Right cardiac atrium (tissue), 5 donors: ENCODE measurements at regions not wholly inside any gene's neighbourhood (a gene's known extent, or its start where the extent isn't known, plus 50 kb on each side); places are given as distances from the start of the nearest gene placed in this dataset.

Experiments
- ATAC-seq, 2 donors: fragments of 200-7000 bp; cut with Tn5 transposase; one replicate each; pipeline versions ENCODE4 v1.8.0 to v1.9.1; 2020; ENCODE audit warnings: moderate library complexity in 2 of 2, mild to moderate bottlenecking in 1 of 2
- DNase-seq, 3 donors: peaks; one replicate each; pipeline ENCODE4 v3.0.0-alpha.2; 2020
- H3K27ac ChIP-seq: one replicate; pipeline ENCODE4 v1.5.1; 2013; ENCODE audit warnings: mild to moderate bottlenecking, low read length, control low read depth, moderate library complexity
- H3K27me3 ChIP-seq: one replicate; pipeline ENCODE4 v1.6.1; 2013; ENCODE audit not compliant: control insufficient read depth, insufficient read depth
- H3K4me1 ChIP-seq: one replicate; pipeline ENCODE4 v1.6.1; 2013; ENCODE audit warnings: low read length; ENCODE audit not compliant: control insufficient read depth, insufficient read depth
- H3K4me3 ChIP-seq: one replicate; pipeline ENCODE4 v1.5.1; 2013; ENCODE audit warnings: low read length, control low read depth
- H3K9me3 ChIP-seq: one replicate; pipeline ENCODE4 v1.6.1; 2013; ENCODE audit warnings: low read length; ENCODE audit not compliant: control insufficient read depth
- WGBS: extraction: QIAGEN DNeasy Blood & Tissue Kit; methylation state at CpG from one replicate; pipeline ENCODE4 v1.1.7; 2013; 5-methylcytosine and 5-hydroxymethylcytosine counted together
- intact Hi-C, 4 donors: fragments of 100-400 bp; cut with DNase I; formaldehyde crosslinking; loops; one replicate each; pipeline versions ENCODE4 v1.11.0 to v1.14.0; 2022 to 2023
- donor health status: healthy with polysubstance abuse.
- donor health status: DM: no; HTN: yes; CAD: no.
- donor health status: DM: no; HTN: no; CAD: no.
- donor health status: DM: no; HTN: yes; CAD: no; lungs with severe emphysema.
- donor health status: DM: yes; HTN: yes; CAD: no.

DNA sequence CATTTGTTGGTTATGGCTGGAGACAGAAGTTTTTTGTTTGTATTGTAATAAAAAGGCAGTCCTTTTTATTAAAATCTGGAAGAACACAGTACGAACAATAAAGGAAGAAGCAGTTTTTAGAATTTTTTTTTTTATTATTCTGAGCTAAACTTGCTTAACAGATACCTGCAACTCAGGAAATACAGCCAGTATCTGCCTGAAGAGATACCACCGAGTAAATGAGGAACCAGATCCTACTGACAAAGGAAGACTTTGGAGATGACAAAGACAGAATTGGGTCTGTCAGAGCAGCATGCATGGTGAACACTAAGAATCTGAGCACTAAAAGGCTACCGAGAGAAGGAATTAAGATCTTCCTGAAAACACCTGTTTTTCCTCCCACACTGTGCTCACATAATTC lies 1335.9 kb upstream of the SORCS1 start:
- H3K4me1 ChIP-seq = no peaks in the 10 kb centered on the region
- WGBS = 63% methylated on average over 3 of the region's 3 CpGs
- H3K27ac ChIP-seq = no peak overlapping the region
- ATAC-seq (no peak), DNase-seq (no peak)
- intact Hi-C loops = no loop called here
- no peaks in the 10 kb centered on the region for H3K9me3 ChIP-seq
- H3K4me3 ChIP-seq = no peak overlapping the region
- no peaks in the 10 kb centered on the region for H3K27me3 ChIP-seq

DNA sequence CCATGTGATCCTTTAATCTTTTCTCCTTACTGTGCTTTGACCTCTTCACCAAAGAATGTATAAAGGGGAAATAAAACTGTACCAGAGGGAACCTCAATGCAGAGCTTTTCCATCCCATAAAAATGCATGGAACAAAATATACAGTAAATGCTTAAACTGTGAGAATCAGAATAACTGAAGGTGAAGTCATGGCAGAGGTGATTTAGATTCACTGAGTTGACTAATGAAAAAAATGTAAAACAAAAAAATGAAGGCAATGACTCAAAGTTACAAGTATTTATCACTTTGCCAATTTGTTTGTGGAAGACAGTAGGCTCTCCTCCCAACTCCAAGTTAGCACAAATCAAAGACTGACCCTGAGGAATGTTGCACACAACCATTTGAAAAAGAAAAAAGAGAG lies 1331.6 kb upstream of the SORCS1 start:
- Histone ChIP-seq H3K27me3 (no peaks in the 10 kb centered on the region), H3K27ac (no peak overlapping the region), H3K4me1 (no peaks in the 10 kb centered on the region), H3K4me3 (no peak overlapping the region), H3K9me3 (no peaks in the 10 kb centered on the region)
- ATAC-seq (no peak), DNase-seq (no peak)
- intact Hi-C loops = no loop called here

DNA sequence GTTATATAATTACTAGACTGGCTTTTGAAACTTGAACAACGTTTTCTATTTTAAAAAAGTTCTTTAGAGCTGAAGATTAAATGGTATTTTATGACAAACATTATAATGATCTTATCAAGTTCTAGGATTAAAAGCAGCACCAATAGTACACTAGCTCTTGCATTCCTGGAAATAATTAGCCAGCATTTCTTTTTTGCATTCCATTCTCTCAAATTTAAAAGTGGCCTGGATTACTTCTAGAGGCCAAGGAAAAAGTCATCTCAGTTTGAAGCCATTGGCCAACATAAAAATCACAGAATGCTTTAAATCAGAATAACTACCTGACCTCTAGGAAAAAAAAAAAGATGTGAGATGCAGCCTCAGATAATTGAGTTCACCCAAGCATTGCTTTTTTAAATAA lies 1326.4 kb upstream of the SORCS1 start:
- Histone ChIP-seq H3K4me1 (no peaks in the 10 kb centered on the region), H3K4me3 (no peak overlapping the region), H3K27ac (no peak overlapping the region), H3K9me3 (no peaks in the 10 kb centered on the region), H3K27me3 (no peaks in the 10 kb centered on the region)
- WGBS = 29% methylated on average over 1 of the region's 1 CpG
- DNase-seq (no peak), ATAC-seq (no peak)
- intact Hi-C loops = no loop called here

DNA sequence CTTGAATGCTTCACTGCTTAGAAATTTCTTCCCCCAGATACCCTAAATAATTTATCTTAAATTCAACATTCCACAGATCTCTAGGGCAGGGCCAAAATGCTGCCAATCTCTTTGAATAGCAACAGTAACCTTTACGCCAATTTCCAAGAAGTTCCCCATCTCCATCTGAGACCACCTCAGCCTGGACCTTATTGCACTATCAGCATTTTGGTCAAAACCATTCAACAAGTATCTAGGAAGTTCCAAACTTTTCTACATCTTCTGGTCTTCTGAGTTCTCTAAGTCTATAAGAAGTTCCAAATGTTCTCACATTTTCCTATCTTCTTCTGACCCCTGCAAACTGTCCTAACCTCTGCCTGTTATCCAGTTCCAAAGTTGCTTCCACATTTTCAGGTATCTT lies 1306.9 kb upstream of the SORCS1 start:
- whole genome bisulfite sequencing = 94% methylated on average over 1 of the region's 1 CpG
- H3K9me3 ChIP-seq = no peaks in the 10 kb centered on the region
- DNase-seq = no peak
- no peak overlapping the region for H3K27ac ChIP-seq
- H3K27me3 ChIP-seq = no peaks in the 10 kb centered on the region
- no peaks in the 10 kb centered on the region for H3K4me1 ChIP-seq
- intact Hi-C loops = no loop called here
- ATAC-seq = no peak
- H3K4me3 ChIP-seq = no peak overlapping the region

DNA sequence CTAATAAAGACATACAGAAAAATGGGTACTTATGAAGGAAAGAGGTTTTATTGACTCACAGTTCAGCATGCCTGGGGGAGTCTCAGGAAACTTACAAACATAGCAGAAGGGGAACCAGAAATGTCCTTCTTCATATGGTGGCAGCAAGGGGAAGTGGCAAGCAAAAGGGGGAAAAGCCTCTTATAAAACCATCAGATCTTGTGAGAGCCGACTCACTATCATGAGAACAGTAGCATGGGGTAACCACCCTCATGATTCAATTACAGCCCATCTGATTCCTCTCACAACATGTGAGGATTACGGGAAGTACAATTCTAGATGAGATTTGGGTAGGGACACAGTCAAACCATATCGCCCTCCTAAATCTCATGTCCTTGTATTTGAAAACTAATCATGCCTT lies 1305.4 kb upstream of the SORCS1 start:
- WGBS = 52% methylated on average over 3 of the region's 3 CpGs
- intact Hi-C loops = no loop called here

DNA sequence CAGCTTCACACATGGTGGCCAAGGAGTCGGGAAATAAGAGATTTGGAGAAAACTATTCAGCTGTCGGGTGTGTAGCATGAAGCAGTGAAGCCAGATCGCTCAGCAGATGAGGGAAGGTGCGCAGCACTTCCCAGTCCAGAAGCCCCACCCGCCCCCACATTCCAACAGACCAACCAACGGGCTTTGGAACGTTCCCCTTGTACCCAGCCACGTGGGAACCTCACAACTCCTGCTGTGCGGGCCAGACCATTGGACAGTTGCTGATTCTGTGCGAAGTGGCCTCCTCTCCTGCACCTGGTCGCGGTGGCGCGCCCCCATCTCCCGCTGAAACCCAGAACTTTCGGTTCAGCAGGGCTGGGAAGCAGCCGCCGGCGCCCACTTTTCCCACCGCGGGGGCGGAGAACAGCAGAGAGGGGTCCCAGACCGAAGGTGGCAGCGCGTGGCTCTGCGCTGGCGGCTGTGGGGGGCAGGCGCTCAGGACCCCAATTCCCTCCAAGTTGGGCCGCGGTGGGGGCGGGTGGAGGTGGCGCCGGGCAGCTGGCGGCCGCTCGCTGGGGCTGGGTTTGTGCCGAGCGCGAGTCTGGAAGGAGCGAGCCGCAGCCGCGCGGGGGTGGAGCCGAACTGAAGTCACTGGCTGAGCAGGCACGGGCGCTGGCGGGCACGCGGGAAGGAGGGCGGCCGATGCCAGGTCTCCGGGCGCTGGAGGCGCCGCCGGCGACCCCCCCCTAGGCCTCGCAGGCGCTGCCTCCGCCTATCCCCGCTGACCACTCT lies 1301.5 kb upstream of the SORCS1 start:
- Histone ChIP-seq H3K27ac (no peak overlapping the region), H3K4me1 (no peaks in the 10 kb centered on the region), H3K9me3 (no peaks in the 10 kb centered on the region), H3K4me3 (peak overlapping the region; percentile 36), H3K27me3 (peaks cover 3% of the 10 kb centered on the region)
- peak; percentile 80 to 85 for ATAC-seq
- 4% methylated on average over 62 of the region's 62 CpGs for WGBS
- peak; percentile 62 to 82 (median 77) for DNase-seq
- intact Hi-C loops = no loop called here

More for the DNA sequence above, 1305.4 kb upstream of the SORCS1 start:
- Histone ChIP-seq H3K4me3 (no peak overlapping the region), H3K27ac (no peak overlapping the region), H3K27me3 (peaks cover 3% of the 10 kb centered on the region), H3K9me3 (no peaks in the 10 kb centered on the region), H3K4me1 (no peaks in the 10 kb centered on the region)
- ATAC-seq = no peak
- no peak for DNase-seq

DNA sequence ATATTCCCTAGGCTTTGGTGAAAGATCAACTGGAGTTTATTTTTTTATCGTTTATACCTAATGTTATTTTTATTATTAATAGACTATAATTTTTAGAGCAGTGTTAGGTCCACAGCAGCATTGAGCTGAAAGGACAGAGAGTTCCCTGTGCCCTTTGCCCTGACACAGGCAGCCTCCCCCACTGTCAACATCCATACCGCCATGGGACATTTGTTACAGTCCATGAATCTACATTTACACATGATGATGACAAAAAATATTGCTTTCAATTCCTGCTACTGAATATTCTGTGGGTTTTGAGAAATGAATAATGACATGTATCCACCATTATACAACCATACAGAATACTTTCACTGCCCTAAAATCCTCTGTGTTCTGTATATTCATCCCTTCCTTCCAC lies 1297.5 kb upstream of the SORCS1 start:
- Histone ChIP-seq H3K4me3 (no peak overlapping the region), H3K27ac (no peak overlapping the region), H3K4me1 (no peaks in the 10 kb centered on the region), H3K9me3 (no peaks in the 10 kb centered on the region), H3K27me3 (peaks cover 3% of the 10 kb centered on the region)
- WGBS = 89% methylated on average over 2 of the region's 2 CpGs
- intact Hi-C loops = no loop called here
- ATAC-seq (no peak), DNase-seq (no peak)

DNA sequence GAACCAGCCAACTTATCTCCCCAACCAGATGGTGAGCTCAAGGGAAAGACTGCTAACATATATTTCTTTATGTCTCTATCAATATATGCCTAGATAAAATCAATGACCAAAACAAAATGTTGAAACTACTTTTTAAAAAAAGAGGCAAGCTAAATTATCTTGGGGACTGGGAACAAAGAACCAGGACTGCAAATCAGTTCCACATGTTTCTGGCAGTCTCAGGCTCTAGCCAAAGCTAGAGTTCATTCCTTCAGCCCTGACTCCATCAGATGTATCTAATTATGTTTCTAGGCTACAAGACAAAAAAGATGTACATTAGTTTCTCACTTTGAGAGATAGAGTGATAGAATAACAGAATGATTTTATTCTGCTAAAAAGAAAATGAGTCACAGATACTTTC lies 1290.3 kb upstream of the SORCS1 start:
- no peaks in the 10 kb centered on the region for H3K4me1 ChIP-seq
- H3K27ac ChIP-seq = no peak overlapping the region
- intact Hi-C loops = no loop called here
- DNase-seq (no peak), ATAC-seq (no peak)
- H3K9me3 ChIP-seq = no peaks in the 10 kb centered on the region
- H3K27me3 ChIP-seq = no peaks in the 10 kb centered on the region
- H3K4me3 ChIP-seq = no peak overlapping the region

DNA sequence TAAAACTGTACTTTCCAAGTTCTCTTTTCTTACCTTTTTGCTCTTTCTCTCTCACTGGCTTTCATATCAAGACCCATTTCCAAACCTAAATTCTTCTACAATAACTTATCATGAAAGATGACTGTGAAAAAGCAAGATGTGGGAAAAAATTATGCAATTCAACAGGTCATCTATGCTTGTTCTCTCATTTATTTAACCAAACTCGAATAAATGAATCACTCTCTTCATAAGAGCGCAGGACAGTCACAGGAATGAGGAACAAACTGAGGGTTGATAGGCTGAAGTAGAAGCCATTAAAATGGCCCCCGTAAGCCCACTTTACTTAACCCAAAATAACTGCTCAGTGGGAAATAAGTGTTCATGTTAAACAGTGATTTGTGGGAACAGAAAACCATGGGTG lies 1289.7 kb upstream of the SORCS1 start:
- no peak overlapping the region for H3K27ac ChIP-seq
- no peaks in the 10 kb centered on the region for H3K27me3 ChIP-seq
- DNase-seq (no peak), ATAC-seq (no peak)
- no peak overlapping the region for H3K4me3 ChIP-seq
- intact Hi-C loops = no loop called here
- H3K9me3 ChIP-seq = no peaks in the 10 kb centered on the region
- no peaks in the 10 kb centered on the region for H3K4me1 ChIP-seq
- 79% methylated on average over 3 of the region's 3 CpGs for WGBS

DNA sequence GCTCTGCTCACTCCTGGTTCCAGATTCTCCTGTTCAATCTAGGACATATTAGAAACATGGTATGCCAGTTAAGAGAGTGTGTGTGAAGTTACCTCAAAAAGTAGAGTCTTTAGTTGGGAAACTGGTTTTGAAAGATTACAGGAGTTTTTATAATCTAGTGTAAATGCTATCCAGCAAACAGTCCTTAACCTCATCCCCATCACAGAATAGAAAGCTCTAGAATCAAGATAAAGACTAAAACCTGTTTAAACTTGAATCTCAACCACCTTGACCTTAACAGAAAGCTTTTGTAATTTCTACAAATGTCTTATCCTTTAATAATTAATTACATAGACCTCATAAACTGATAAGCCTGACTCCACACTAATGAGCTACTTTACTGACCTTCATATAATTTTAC lies 1288.7 kb upstream of the SORCS1 start:
- no peaks in the 10 kb centered on the region for H3K9me3 ChIP-seq

DNA sequence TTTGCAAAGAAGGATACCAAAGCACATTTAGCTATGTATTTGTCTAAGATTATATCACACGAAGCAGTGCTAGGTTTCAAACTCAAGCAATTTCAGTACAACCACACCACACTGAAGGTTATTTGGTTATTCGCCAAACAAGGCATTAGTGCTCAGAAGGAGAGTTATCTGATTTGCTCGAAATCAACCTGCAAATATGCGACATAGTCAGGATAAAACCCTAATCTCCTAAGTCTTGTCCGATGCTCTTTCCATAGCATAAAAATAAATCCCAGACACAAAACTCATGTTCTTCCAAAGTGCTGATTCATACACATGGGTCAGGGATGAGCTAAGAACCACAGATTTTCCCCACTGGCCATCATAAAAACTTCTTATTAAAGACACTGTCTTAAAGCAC lies 1288.0 kb upstream of the SORCS1 start:
- no peaks in the 10 kb centered on the region for H3K9me3 ChIP-seq
- no peak for ATAC-seq
- no peaks in the 10 kb centered on the region for H3K4me1 ChIP-seq
- intact Hi-C loops = no loop called here
- no peak overlapping the region for H3K4me3 ChIP-seq
- no peak for DNase-seq
- no peaks in the 10 kb centered on the region for H3K27me3 ChIP-seq
- WGBS = 79% methylated on average over 5 of the region's 5 CpGs
- H3K27ac ChIP-seq = no peak overlapping the region

More for the DNA sequence above, 1288.7 kb upstream of the SORCS1 start:
- DNase-seq (no peak), ATAC-seq (no peak)
- Histone ChIP-seq H3K4me1 (no peaks in the 10 kb centered on the region), H3K4me3 (no peak overlapping the region), H3K27me3 (no peaks in the 10 kb centered on the region), H3K27ac (no peak overlapping the region)
- intact Hi-C loops = no loop called here

DNA sequence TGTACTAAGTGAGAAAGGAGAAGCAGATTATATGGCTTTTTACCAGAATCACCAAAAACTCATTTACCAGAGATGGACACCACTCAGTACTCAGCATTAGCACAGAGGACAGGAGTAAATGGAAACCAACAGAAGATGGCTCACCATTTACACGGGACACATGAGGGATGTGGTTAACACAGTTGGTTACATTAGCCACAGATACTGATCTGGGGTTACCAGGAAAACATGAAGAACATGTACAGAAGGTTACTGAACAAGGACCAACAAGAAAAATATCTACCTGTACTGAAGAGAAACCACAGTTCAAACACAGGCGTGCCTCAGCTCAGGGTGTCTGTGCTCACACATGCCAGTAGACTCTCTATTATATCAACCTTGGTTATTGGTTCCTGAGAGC lies 1285.8 kb upstream of the SORCS1 start:
- intact Hi-C loops = no loop called here
- no peak for DNase-seq
- Histone ChIP-seq H3K27ac (no peak overlapping the region), H3K27me3 (no peaks in the 10 kb centered on the region), H3K9me3 (no peaks in the 10 kb centered on the region), H3K4me1 (no peaks in the 10 kb centered on the region), H3K4me3 (no peak overlapping the region)
- no peak for ATAC-seq
- 61% methylated on average over 2 of the region's 2 CpGs for WGBS
